NCI-H2107 treated with DMSO at 0.1 percent for 48 hours (cell line): ENCODE measurements at regions not wholly inside any gene's neighbourhood (a gene's known extent, or its start where the extent isn't known, plus 50 kb on each side); places are given as distances from the start of the nearest gene placed in this dataset.
"Not testable (repeated sequence)": the region's sequence is repeated elsewhere in the genome, so short reads cannot be mapped to it uniquely, and the experiment has no call there.

Experiments
- DNase-seq: peaks from one replicate; lab custom pipeline; 2025; ENCODE audit not compliant: unreplicated experiment; lab: John Stamatoyannopoulos, UW

GRCh38 chr5:92378966-92379611, 996.0 kb upstream of the ARRDC3 start:
- no peak for DNase-seq

GRCh38 chr5:92374859-92375258, 991.7 kb upstream of the ARRDC3 start:
- DNase-seq, result no peak

- no peak for DNase-seq
These were observed 989.6 kb upstream of the ARRDC3 start for GRCh38 chr5:92372766-92373165.

GRCh38 chr5:92371889-92372235, 988.7 kb upstream of the ARRDC3 start:
- no peak for DNase-seq

- DNase-seq, result no peak
These were observed 988.2 kb upstream of the ARRDC3 start for GRCh38 chr5:92371171-92371888.

GRCh38 chr5:92370032-92370431, 986.9 kb upstream of the ARRDC3 start:
- DNase-seq, result no peak

GRCh38 chr5:92369587-92369986, 986.5 kb upstream of the ARRDC3 start:
- no peak for DNase-seq

- DNase-seq, result no peak
These were observed 982.0 kb upstream of the ARRDC3 start for GRCh38 chr5:92364986-92365550.

- no peak for DNase-seq
These were observed 970.3 kb upstream of the ARRDC3 start for GRCh38 chr5:92353107-92354030.

GRCh38 chr5:92337772-92338234, 954.7 kb upstream of the ARRDC3 start:
- DNase-seq, result no peak

GRCh38 chr5:92332039-92332438, 948.9 kb upstream of the ARRDC3 start:
- DNase-seq, result no peak

- DNase-seq, result no peak
These were observed 947.2 kb upstream of the ARRDC3 start for GRCh38 chr5:92330365-92330764.

- DNase-seq, result no peak
These were observed 946.6 kb upstream of the ARRDC3 start for GRCh38 chr5:92329759-92330158.

- no peak for DNase-seq
These were observed 945.6 kb upstream of the ARRDC3 start for GRCh38 chr5:92328584-92329259.

- DNase-seq, result no peak
These were observed 937.3 kb upstream of the ARRDC3 start for GRCh38 chr5:92320446-92320845.

- DNase-seq, result no peak
These were observed 930.3 kb upstream of the ARRDC3 start for GRCh38 chr5:92313385-92313784.

GRCh38 chr5:92309336-92309991, 926.3 kb upstream of the ARRDC3 start:
- DNase-seq, result peak; percentile 4

GRCh38 chr5:92308679-92309078, 925.6 kb upstream of the ARRDC3 start:
- DNase-seq, result no peak

GRCh38 chr5:92302356-92302755, 919.2 kb upstream of the ARRDC3 start:
- not testable (repeated sequence) for DNase-seq

- no peak for DNase-seq
These were observed 900.4 kb upstream of the ARRDC3 start for GRCh38 chr5:92283521-92283920.
